Left cardiac atrium (tissue), 4 donors: ENCODE measurements at regions not wholly inside any gene's neighbourhood (a gene's known extent, or its start where the extent isn't known, plus 50 kb on each side); places are given as distances from the start of the nearest gene placed in this dataset.
"Not testable (repeated sequence)": the region's sequence is repeated elsewhere in the genome, so short reads cannot be mapped to it uniquely, and the experiment has no call there.

ENCODE experiments used
- ATAC-seq, 2 donors: fragments of 200-7000 bp; cut with Tn5 transposase; one replicate each; pipeline ENCODE4 v1.9.1; 2020; ENCODE audit warnings: mild to moderate bottlenecking in 2 of 2, moderate library complexity in 2 of 2
- DNase-seq: peaks from one replicate; pipeline ENCODE4 v3.0.0-alpha.2; 2020
- intact Hi-C, 2 donors: fragments of 100-400 bp; cut with DNase I; formaldehyde crosslinking; loops; one replicate each; pipeline versions ENCODE4 v1.14.1 to v1.15.1; 2022 to 2023
- donor health status: DM: no; HTN: yes; CAD: no.
- donor health status: DM: no; HTN: yes; CAD: no; lungs with severe emphysema.
- donor health status: DM: yes; HTN: yes; CAD: no.
- donor health status: Dilated cardiomyopathy.

DNA sequence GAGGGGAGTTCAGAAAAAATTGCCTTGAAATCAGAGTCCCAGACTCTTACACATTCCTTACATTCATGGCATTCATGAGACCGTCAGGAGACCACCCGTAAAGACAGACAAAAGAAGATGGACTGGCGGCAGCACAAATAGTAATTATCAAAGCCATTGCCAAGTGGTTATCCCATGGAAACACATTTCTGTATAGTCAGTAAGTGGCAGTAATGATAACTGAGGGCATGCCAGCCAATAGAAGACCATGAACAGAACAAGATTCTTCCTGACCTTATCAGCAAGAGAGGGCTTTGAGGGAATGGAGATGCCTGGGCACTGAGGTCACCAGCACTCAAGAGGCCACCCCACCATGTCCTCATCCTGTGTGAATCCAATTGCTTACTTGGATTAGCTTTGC lies 121.7 kb upstream of the HCCS start:
- intact Hi-C loops: no loop called here
- DNase-seq: no peak
- peak in 1 of 2 donors; percentile 47 for ATAC-seq

DNA sequence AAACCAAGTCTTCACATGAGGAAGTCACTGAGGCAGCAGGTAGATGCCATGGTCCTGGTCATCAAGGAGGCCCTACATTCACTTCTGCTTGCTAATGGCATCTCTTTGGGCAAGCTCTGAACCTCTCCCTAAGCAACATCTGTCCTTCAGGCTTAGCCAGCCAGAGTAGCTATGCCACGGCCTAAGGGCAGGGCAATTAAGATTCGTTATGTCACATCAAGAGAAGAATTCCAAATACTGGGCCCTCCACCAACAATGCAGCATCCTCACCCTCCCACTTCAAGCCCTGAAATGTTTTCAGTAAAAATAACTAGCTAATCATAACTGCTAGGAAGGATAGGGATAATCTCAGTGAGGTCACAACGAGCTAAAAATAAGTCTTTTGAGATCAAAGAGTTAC lies 120.7 kb upstream of the HCCS start:
- ATAC-seq (peak; percentile 46 to 80), DNase-seq (no peak)
- intact Hi-C loops: no loop called here

DNA sequence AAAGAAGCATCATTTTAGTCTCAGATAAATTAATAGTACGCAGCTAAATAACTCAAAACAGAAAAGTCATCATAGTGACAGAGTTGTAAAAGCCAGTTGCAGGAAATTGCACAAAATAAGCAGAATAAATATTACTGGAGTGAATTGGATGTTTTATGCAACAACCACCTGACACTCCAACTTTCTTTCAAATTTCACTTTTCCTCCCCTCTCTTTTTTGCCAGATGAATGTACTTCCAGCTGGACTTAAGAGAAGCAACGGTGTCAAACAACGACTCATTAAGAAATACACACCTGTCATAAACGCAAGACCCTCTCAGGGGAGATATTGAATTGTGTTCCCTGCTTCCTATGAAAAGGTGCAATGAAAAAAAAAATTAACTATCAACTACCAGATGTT lies 120.2 kb upstream of the HCCS start:
- DNase-seq (no peak), ATAC-seq (no peak)
- intact Hi-C loops: no loop called here

DNA sequence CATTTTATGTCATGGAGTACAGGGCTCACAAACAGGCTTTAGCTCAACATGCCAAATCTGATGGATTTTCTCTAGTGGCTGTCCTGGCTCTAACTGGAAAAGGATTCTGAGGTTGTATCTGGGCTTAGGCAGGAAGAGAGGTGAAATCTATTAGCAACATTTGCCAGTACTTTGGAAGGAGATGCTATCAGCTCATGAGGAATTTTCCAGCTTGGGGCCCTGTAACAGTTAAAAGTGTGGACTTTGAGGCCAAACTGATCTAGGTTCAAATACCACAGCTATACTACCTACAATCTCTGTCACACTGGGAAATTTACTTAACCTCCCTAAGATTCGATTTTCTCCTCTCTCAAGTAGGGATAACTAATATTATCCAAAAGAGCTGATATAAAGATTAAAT lies 119.0 kb upstream of the HCCS start:
- no peak for ATAC-seq
- no peak for DNase-seq
- intact Hi-C loops: no loop called here

DNA sequence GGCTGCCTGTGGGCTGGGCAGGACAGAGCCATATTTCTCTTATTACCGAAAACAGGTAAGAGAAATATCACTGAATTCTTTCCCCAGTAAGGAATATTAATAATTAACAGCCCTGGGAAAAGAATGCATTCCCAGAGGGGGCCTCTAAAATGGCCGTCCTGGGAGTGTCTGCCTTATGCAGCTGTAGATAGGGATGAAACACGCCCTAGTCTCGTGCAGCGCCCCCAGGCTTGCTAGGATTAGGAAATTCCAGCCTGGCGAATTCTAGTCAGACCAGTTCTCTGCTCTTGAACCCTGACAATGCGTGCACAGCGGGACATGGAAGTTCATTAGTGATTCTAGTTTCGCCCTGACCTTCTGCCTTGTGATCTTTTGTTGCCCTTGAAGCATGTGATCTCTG lies 104.1 kb upstream of the HCCS start:
- intact Hi-C loops, DNase-seq, ATAC-seq: not testable (repeated sequence)

DNA sequence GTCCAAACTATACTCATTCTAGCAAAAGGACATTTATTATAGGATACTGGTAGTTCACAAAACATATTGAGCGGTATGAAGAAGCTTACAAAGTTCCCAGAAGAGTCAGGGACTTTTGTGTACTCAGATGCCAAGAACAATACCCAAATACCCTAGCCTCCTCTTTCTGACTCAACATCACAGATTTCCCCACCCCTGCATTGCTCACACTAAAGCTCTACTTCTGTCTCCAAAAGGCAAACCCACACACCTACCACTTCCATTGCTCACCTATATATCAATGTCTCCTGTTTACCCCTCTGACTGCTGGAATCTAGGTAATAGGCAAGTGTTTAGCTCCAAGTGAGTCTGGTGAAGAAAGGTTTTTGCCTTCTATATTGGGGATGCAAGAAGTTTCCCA lies 100.7 kb upstream of the HCCS start:
- no peak for ATAC-seq
- intact Hi-C loops: no loop called here
- DNase-seq: no peak

DNA sequence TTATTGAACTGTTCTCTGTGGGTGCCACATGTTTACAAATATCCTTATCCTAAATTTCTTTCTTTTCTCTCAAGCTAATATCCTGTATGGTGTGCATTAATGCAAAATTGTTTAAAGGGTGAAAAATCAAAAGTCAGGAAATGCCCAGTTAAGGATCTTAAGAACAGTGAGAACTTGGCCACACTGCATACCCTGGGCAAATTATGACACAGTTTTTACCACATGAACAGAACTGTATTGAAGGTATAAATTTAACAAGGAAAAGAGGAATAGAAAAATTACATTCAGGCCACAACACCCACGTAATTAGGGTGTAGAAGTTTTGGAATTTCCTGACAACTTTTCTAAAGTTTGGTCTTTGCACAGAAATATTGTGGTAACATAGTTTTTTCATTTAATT lies 94.4 kb upstream of the HCCS start:
- ATAC-seq: no peak
- intact Hi-C loops: no loop called here
- no peak for DNase-seq

DNA sequence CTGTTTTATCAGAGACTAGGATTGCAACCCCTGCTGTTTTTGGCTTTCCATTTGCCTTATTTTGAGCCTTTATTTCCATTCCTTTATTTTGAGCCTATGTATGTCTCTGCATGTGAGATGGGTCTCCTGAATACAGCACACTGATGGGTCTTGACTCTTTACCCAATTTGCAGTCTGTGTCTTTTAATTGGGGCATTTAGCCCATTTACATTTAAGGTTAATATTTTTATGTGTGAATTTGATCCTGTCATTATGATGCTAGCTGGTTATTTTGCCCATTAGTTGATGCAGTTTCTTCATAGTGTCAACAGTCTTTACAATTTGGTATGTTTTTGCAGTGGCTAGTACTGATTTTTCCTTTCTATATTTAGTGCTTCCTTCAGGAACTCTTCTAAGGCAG lies 88.5 kb upstream of the HCCS start:
- DNase-seq, ATAC-seq, intact Hi-C loops: not testable (repeated sequence)

DNA sequence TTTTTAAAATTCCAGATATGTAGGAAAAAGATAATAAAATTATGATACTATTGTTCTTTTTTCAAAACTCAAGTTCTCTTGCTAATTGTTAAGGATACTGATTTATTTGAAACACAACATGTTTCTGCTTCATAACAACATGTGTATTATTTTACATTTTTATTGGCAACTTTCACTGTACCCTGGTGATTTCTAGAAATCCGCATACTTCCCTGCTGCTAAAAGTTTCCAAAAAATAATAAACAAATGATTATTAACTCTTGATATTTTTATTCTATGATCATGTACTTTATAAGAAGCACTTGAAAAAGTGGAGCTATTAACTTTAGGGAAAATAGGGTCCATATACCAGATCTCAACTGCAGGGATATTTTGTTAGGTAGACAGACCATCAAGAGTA lies 71.2 kb upstream of the HCCS start:
- DNase-seq: no peak
- intact Hi-C loops: no loop called here
- ATAC-seq: no peak

DNA sequence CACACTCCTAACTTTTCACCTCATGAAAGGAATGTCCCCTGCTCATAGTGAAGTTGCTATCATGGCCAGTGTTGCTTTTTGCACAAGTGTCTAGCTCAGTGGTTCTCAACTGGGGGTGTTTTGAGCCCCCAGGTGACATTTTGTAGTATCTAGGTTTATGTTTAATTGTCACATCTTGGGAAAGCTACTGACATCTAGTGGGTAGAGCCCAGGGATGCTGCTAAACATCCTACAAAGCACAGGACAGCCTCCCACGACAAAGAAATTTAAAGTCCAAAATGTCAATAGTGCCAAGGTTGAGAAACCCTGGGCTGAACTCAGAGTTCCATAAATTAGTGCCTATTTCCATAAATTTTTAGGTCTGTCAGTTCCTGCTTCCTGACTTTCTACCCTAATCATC lies 70.7 kb upstream of the HCCS start:
- intact Hi-C loops: no loop called here
- no peak for DNase-seq
- no peak for ATAC-seq

DNA sequence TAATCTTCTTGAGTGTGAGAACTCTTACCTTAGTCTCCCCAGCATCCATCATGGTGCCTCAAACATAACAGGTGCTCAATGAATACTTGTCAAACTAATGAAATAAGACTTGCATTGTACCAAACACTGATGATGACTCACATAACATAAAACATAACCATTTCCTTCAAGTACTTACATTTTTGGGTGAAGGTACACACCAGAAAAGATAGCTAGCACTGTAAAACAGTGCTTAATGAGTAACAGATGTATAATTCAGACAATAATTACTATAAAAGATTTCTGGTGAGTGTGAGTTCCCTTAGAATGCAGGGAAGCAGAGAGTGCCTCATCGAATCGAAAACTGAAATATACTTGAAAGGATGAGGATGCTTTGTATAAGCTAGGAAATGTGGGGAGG lies 70.1 kb upstream of the HCCS start:
- DNase-seq (no peak), ATAC-seq (no peak)
- intact Hi-C loops: no loop called here

DNA sequence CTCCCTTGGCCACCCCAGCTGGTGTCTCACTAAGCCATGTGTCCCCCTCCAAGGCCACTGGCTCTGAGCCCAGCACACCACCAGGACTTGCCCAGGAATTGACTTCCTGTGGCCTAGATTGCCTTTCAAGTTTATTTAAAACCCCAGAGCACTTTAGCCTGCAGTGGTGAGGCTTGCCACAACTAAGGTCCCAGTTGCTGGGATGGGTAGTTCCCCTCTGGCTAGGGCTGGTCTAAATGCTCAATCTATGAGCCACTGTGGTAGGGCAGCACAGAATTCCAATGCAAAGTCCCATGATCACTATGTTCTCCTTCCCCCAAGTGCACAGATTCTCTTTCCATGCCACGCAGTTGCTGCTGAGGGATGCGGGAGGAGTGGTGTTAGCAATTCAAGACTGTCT lies 61.1 kb upstream of the HCCS start:
- intact Hi-C loops: no loop called here
- ATAC-seq: no peak
- DNase-seq: no peak

DNA sequence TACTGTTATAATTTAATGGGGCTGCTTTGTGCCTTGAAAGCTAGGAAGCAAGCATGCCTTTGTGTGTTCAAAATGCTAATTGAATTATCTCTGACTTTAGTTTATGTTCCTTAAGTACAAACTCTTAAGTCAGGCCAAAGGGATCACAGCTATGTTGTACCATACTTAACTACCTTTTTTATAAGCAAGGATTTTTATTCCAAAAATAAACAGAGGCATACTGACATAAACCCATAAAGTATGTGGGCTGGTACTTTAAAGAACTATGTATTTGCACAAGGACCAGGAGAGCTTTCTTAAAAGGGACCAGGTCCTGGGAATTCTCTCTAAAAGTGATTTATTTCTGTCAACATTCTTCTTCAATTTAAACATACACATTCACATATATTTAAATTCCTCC lies 57.8 kb upstream of the HCCS start:
- intact Hi-C loops: no loop called here
- DNase-seq (no peak), ATAC-seq (no peak)

DNA sequence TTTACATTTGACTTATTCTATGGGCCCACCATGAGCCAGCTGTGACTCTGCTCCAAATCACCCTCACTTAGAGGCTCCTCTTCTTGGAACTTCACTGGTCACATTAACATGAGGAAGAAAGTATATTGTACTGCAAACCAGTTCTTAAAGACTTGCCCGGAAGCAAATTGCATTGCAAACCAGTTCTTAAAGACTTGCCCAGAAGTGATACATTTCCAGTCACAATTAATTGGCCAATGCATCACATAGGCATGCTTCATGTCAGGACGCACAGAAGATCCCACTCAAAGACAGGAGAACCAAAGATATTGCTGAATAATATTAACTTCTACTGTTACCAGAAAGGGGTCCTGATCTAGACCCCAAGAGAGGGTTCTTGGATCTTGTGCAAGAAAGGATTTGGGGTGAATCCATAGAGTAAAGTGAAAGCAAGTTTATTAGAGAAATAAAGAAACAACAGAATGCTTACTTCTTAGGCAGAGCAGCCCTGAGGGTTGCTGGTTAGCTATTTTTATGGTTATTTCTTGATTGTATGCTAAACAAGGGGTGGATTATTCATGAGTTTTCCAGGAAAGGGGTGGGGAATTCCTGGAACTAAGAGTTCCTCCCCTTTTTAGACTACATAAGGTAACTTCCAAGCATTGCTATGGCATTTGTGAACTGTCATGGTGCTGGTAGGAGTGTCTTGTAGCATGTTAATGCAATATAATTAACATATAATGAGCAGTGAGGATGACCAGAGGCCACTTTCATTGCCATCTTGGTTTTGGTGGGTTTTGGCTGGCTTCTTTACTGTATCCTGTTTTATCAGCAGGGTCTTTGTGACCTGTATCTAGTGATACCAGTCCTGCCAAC lies 54.6 kb upstream of the HCCS start:
- intact Hi-C loops: no loop called here
- ATAC-seq (no peak), DNase-seq (no peak)

DNA sequence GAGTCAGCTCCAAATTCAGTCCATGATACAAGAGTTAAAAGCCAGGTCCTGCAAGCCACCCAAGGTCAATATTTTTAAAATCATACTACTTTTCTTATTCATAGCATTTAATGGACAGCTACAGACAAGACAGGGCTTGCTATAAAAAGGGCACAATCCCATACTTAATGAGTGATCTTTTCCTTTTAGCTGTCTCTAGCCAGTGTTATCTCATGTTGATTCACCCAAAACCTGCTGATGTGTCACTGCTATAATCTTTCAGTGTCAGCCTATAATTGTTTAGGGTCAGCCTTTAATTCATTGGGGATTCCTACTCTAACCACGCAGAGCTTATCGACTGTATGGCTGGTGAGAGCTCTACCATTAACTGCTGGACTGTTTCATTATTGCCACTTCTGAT lies 51.2 kb upstream of the HCCS start:
- ATAC-seq (no peak), DNase-seq (no peak)
- intact Hi-C loops: no loop called here
